ENCODE measurements at regions not wholly inside any gene's neighbourhood (a gene's known extent, or its start where the extent isn't known, plus 50 kb on each side); places are given as distances from the start of the nearest gene placed in this dataset.

GRCh38 chr12:116441292-116441691, 117.9 kb upstream of the MAP1LC3B2 start (continued):
- TF ChIP-seq ZNF784 (CRISPR knock-in tag; IDR thresholded peaks at IDR 0.05; ENCODE audit: borderline replicate concordance) (no peak), ZBTB7A (CRISPR knock-in tag; IDR thresholded peaks at IDR 0.05) (no peak), RORA (CRISPR knock-in tag; IDR thresholded peaks at IDR 0.05) (no peak), KDM3A (CRISPR knock-in tag; IDR thresholded peaks at IDR 0.05; ENCODE audit: low read depth) (no peak)

- ChIA-PET POLR2A (no interaction called here), CTCF (ENCODE audit: low intra/inter-chr PET ratio, low total read pairs) (no interaction called here)
- Histone ChIP-seq H3K27me3 (ENCODE audit: control insufficient read depth in 1 of 2, insufficient read depth in 2 of 2, low read length in 2 of 2) (peaks cover 1 to 8% of the 10 kb centered on the region in 2 experiments; a peak in 3 of 5 replicates), H3K9me3 (ENCODE audit: low read length) (no peaks in the 10 kb centered on the region), H3K36me3 (replicated peaks in 1 of 2; ENCODE audit: control insufficient read depth in 1 of 2, insufficient read depth in 2 of 2, low read length in 2 of 2) (no peaks in the 10 kb centered on the region), H4K20me1 (ENCODE audit: insufficient read depth, low read length) (no peaks in the 10 kb centered on the region), H3K4me3 (replicated peaks in 1 of 3; ENCODE audit: insufficient read depth in 1 of 3, low read depth in 2 of 3, low read length in 3 of 3) (no peak overlapping the region), H2AFZ (ENCODE audit: low read length) (no peak overlapping the region), H3K4me1 (ENCODE audit: insufficient read depth, low read length) (peaks cover 8% of the 10 kb centered on the region), H3K79me2 (ENCODE audit: insufficient read depth, low read length) (no peaks in the 10 kb centered on the region), H3K9ac (ENCODE audit: insufficient read depth, low read depth, low read length) (no peak overlapping the region), H3K27ac (ENCODE audit: extremely low read length, insufficient read depth, low read length) (no peak overlapping the region), H3K4me2 (ENCODE audit: low read depth, low read length) (no peak overlapping the region)
- BruUV-seq (replicated peaks): no TSS peak
- intact Hi-C loops (cut with micrococcal nuclease; ENCODE audit: unreplicated experiment): no loop called here
- no peak for DNase-seq (ENCODE audit: low spot score)
- no peak for FAIRE-seq
- ATAC-seq: no peak
- 54% methylated on average over 2 of the region's 3 CpGs for WGBS (ENCODE audit: low lambda C conversion rate)
- in situ Hi-C loops (cut with HindIII; ENCODE audit: extremely low pct_ligation_motif_present, low pct_unique_long_range_greater_than_20kb): no loop called here
- TF ChIP-seq NPAS2 (CRISPR knock-in tag; IDR thresholded peaks at IDR 0.05; ENCODE audit: borderline replicate concordance): no peak
- no peak for TF ChIP-seq EZH2 (conservative IDR thresholded peaks at IDR 0.05; ENCODE audit: low read depth, low read length)
- no peak for TF ChIP-seq CENPX (CRISPR knock-in tag; IDR thresholded peaks at IDR 0.05)
- no peak for TF ChIP-seq SATB2 (CRISPR knock-in tag; IDR thresholded peaks at IDR 0.05)
- TF ChIP-seq LRRFIP1 (CRISPR knock-in tag; conservative IDR thresholded peaks at IDR 0.05): no peak
- no peak for TF ChIP-seq ZNF282 (IDR thresholded peaks at IDR 0.05; ENCODE audit: partially characterized antibody)
- TF ChIP-seq GMEB2 (CRISPR knock-in tag; IDR thresholded peaks at IDR 0.05; ENCODE audit: low read depth): no peak
- no peak for TF ChIP-seq ZNF501 (CRISPR knock-in tag; IDR thresholded peaks at IDR 0.05)
- TF ChIP-seq SALL1 (CRISPR knock-in tag; IDR thresholded peaks at IDR 0.05): no peak
- TF ChIP-seq RFXAP (CRISPR knock-in tag; IDR thresholded peaks at IDR 0.05; ENCODE audit: borderline replicate concordance): no peak
- no peak for TF ChIP-seq HCFC1 (IDR thresholded peaks at IDR 0.05; ENCODE audit: low read depth, low read length)
- no peak for TF ChIP-seq TERF1 (CRISPR knock-in tag; IDR thresholded peaks at IDR 0.05)
These were observed 116.9 kb upstream of the MAP1LC3B2 start for GRCh38 chr12:116442304-116442703.
